ENCODE measurements at regions not wholly inside any gene's neighbourhood (a gene's known extent, or its start where the extent isn't known, plus 50 kb on each side); places are given as distances from the start of the nearest gene placed in this dataset.

DNA sequence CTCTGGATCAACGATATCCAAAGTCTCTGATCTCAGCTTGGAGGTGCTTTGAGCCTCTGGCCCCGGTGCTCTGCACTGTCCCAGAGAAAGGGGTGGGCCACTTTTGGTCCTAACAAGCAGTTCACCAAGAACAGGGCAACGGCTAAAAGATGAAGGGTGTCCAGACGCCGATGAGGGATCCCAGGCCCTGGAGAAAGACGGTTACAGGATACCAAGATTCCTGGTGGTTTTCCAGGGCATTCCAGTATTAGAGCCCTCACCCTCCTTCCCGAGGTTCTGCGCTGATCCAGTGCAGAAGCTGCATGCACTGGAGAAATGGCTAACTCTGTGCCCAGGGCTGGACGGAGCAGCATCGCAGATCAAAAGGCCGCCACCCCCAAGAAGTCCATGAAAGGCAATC lies 149.9 kb upstream of the IRF2BP2 start:
- no peak for DNase-seq (ENCODE audit: low spot score)

GRCh38 chr1:234758851-234759250 lies 148.9 kb upstream of the IRF2BP2 start:
- DNase-seq (ENCODE audit: low spot score), result no peak

DNA sequence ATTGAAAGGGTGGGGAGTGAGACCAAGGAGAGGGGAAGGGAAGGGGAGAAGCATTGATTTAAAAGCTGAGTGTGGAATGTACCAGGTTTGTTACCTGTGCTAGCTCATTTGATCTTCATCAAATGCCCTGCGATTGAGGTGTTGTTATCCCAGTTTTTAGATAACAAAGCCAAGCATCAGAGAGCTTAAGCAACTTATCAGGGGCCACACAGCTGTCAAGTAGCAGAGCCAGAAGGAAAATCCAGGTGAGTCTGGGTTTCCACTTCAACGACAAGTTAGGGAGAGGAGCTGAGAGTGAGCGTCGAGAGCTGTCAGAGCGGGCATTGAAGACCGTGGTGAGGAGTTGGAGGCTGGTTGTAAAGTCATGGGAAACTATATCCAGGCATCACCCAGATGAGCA lies 146.9 kb upstream of the IRF2BP2 start:
- no peak for DNase-seq (ENCODE audit: low spot score)

GRCh38 chr1:234756066-234756774 lies 146.2 kb upstream of the IRF2BP2 start:
- no peak for DNase-seq (ENCODE audit: low spot score)

- peak; percentile 80 for DNase-seq (ENCODE audit: low spot score)
Measured at GRCh38 chr1:234755449-234755863, 145.5 kb upstream of the IRF2BP2 start.

- DNase-seq (ENCODE audit: low spot score), result no peak
Measured at GRCh38 chr1:234753979-234754378, 144.0 kb upstream of the IRF2BP2 start.

GRCh38 chr1:234752927-234753326 lies 142.9 kb upstream of the IRF2BP2 start:
- no peak for DNase-seq (ENCODE audit: low spot score)

DNA sequence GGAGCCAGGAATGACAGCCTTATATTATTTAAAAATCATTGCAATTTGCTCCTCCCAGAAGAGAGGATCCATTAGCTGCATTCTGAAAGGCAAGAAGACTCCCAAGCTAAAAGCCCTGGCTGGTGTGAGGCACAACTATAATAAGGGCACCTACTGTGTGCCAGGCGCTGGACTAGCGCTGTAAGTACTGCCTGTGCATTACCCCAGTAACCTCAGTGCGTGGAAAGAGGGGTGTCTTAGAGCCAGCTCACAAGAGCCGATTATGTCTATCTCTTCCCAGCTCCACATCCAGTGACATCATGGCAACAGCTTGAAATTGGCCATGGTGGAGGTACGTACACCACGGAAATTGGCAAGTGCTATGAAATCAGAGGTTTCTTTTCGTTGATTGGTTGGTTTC lies 141.7 kb upstream of the IRF2BP2 start:
- no peak for DNase-seq (ENCODE audit: low spot score)

- no peak for DNase-seq (ENCODE audit: low spot score)
Measured at GRCh38 chr1:234750922-234751627, 141.1 kb upstream of the IRF2BP2 start.

GRCh38 chr1:234748713-234749112 lies 138.7 kb upstream of the IRF2BP2 start:
- DNase-seq (ENCODE audit: low spot score), result no peak

GRCh38 chr1:234748066-234748465 lies 138.1 kb upstream of the IRF2BP2 start:
- no peak for DNase-seq (ENCODE audit: low spot score)

GRCh38 chr1:234746798-234747196 lies 136.8 kb upstream of the IRF2BP2 start:
- no peak for DNase-seq (ENCODE audit: low spot score)

DNA sequence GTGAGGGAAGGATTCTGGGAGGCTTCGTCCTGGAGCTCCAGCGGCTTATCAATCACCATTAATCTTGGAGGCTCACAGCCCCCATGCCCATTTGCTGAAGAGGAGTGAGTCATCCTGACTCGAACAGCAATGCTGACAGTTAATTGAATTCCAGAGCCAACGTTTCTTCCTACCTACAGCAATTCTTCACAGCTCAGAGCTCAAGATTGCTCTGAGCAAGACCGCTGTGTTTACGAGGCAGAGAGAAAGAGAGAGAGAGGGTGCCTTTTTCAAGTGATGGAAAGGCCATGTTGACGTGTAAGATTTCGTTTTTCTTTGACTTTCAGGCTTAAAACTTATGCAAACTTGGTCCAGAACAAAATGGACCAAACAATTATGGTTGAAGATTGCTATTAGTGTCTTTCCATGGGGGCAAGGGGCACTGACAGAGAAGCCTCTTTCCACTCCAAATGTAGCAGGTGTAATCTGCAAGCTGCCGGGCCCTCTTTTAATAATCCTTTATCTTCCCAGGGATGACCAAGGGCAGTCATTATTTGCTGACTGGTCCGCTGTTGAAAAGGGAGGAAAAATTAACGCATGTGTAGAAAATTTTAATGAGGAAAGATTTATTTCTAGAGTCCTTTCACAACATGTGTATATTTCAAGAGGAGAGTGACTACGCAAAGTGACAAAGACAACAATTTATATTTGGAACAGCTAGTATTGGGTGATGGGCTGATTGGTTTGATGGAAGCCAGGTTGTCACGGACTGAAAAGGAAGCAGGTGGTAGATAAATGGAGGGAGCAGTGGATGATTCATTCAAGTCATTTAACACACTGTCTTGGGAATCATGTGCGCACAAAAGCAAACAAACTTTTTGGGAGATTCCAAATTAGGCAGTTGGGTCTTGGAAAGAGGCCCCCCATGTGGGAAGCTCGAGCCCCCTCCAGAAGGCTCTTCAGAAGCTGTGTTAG lies 136.1 kb upstream of the IRF2BP2 start:
- DNase-seq (ENCODE audit: low spot score), result no peak

DNA sequence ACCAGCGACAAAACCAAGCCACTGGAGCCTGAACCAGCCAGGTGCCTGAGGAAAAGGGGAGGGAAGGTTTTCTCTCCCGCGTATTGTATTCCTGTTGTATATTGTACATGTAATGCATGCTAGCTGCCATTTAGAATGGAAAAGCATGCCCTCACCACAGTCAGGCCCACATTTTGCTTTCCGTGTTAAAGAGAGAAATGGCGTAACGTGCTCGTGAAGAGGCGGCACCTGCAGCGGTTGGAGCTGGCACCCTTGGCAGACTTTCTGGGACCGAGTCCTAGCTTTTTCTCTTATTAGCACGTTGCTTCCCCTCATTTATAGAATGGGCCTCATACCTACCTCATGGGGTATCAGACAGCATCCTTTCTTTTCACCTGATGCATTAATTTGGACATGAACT lies 135.3 kb upstream of the IRF2BP2 start:
- no peak for DNase-seq (ENCODE audit: low spot score)

DNA sequence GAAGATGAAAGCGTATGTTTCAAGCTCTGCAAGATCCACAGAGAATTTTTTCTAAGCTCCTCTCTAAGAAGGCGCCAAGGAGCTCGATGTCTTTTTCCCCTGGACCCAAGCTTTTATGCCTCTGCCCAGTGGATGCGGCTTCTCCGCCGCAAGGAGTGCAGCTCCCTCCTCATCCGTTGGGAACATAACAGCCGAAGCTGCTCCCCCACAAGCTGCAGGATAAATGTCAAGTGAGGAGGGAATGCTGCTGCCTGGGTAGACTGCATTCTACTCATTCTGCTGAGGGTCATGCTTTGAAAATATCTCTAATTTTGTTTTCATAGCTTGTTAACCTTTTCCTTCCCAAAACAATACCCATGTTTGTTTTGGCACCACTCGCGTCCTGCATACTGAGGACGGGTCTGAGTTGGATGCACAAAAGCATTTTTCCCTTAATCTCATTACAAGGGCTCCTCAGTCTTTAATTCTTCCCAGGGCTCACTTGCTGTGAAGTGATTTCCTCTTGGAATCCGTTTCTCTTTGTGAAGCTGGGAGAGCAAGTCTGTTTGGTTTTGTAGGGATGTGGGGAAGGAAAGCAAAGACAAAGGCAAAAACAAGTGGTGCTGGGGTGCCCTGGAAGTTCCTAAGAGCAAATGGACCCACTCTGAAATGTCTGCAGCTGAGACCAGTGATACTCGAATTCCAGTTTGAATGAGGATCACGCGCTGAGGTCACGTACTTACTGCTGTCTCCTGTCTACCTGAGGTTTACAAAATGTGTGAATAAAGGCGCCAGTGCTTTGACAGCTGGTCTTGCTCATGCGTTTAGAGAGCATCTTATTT lies 134.0 kb upstream of the IRF2BP2 start:
- DNase-seq (ENCODE audit: low spot score), result no peak

DNA sequence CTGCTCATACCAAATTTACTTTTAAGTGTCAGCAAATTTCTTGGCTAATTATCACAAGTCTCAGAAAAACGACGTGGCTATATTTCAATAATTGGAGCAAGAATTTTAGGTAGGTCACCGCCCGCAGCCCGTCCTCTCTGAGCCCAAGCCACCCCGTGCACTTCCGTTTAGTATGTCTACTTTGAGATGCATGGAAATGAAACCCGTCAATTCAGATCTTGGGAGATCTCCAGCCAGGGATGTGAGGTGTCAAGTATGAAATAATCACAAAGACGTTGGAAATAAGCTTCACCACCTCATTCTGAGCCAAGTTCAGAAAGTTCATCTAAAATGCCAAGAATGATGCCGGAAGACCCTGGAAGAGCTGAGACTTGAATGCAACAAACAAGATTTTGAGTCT lies 132.6 kb upstream of the IRF2BP2 start:
- DNase-seq (ENCODE audit: low spot score), result no peak

DNA sequence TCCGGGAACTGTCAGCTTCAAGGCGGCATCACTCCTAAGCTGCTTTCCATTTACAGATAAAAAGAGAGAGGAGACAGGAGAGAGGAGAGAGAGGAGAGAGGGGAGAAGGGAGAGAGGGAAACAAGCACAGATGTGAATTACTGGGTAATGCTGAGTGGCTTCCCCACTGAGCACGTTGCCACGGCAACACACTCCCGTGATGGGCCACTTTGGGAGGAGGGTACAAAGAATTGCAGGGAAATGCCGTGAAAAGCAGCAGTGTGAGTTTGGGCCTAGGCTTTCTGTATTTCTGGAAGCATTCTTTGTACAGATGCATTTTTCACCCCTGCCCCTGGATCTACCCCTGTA lies 128.0 kb upstream of the IRF2BP2 start:
- DNase-seq (ENCODE audit: low spot score), result no peak

- DNase-seq (ENCODE audit: low spot score), result no peak
Measured at GRCh38 chr1:234735916-234736315, 125.9 kb upstream of the IRF2BP2 start.

DNA sequence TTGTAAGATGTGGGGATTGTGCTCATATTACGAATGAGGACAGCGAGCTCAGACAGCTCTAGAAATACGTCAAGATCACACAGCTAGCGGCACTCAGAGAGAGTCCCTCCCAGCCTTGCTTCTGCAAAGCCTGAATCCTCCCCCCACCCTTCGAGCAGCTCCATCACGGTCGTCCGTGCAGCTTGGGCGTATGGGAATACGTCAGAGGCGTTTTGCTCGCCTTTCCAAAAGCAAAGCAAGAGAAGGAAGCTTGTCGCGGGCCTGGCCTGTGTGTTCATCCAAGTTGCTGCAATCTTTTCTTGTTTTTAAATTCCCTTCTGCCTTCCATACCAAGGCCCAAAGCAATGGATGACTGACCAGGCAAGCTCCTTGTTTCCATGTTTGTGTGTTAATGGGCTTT lies 125.5 kb upstream of the IRF2BP2 start:
- DNase-seq (ENCODE audit: low spot score), result no peak

- no peak for DNase-seq (ENCODE audit: low spot score)
Measured at GRCh38 chr1:234734869-234735268, 124.9 kb upstream of the IRF2BP2 start.

DNA sequence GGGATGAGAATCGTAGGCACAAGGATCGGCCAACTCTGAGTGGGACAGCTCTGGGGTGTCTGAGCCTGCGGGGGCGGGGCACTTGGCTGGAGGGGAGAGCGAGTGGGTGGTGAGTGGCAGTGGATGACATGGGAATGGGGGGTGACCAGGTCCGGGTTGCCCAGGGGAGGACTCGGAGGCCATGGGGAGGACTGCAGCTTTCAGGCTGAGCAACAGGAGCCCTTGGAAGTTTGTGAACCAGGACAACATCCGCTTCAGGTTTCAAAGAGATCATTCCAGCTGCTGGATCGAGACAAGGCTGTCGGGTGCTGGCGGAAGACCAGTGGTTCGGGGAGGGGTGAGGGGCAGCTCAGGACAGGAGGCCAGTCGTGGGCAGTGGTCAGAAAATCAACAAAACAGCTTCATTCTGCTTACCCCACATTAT lies 124.4 kb upstream of the IRF2BP2 start:
- DNase-seq (ENCODE audit: low spot score), result no peak

- no peak for DNase-seq (ENCODE audit: low spot score)
Measured at GRCh38 chr1:234733427-234733826, 123.4 kb upstream of the IRF2BP2 start.
